Mesendoderm (in vitro differentiated cells): ENCODE measurements at regions not wholly inside any gene's neighbourhood (a gene's known extent, or its start where the extent isn't known, plus 50 kb on each side); places are given as distances from the start of the nearest gene placed in this dataset.

ENCODE experiments used
- DNase-seq: peaks from one replicate; pipeline ENCODE4 v3.0.0; 2013
- H2AK5ac ChIP-seq: 2 replicates; pipeline ENCODE4 v1.6.1; 2013; ENCODE audit warnings: low read length, inconsistent platforms
- H2BK120ac ChIP-seq: 2 replicates; pipeline ENCODE4 v1.6.1; 2013; ENCODE audit warnings: low read depth, mild to moderate bottlenecking, low read length, moderate library complexity, mixed read lengths
- H2BK15ac ChIP-seq: replicated peaks from 2 replicates; pipeline ENCODE4 v1.6.1; 2013; ENCODE audit warnings: low read depth, mild to moderate bottlenecking, moderate library complexity
- H2BK5ac ChIP-seq: 2 replicates; pipeline ENCODE4 v1.6.1; 2013; ENCODE audit warnings: low read length, inconsistent platforms
- H3K18ac ChIP-seq: 2 replicates; pipeline ENCODE4 v1.6.1; 2013; ENCODE audit warnings: mild to moderate bottlenecking, low read length, mixed read lengths
- H3K23ac ChIP-seq: one replicate; pipeline ENCODE4 v1.6.1; 2013; ENCODE audit warnings: low read length
- H3K27ac ChIP-seq: 2 replicates; pipeline ENCODE4 v1.5.1; 2013; ENCODE audit warnings: low read depth, mild to moderate bottlenecking, inconsistent platforms, low read length, moderate library complexity
- H3K27me3 ChIP-seq: 2 replicates; pipeline ENCODE4 v1.6.1; 2013; ENCODE audit warnings: low read length, control low read depth, mild to moderate bottlenecking, inconsistent platforms; ENCODE audit not compliant: insufficient read depth, poor library complexity
- H3K36me3 ChIP-seq: 2 replicates; pipeline ENCODE4 v1.6.1; 2013; ENCODE audit warnings: low read length, inconsistent platforms; ENCODE audit not compliant: control insufficient read depth, insufficient read depth
- H3K4ac ChIP-seq: one replicate; pipeline ENCODE4 v1.6.1; 2013; ENCODE audit warnings: low read depth, mild to moderate bottlenecking, low read length, moderate library complexity
- H3K4me1 ChIP-seq: 2 replicates; pipeline ENCODE4 v1.6.1; 2013; ENCODE audit warnings: low read depth, low read length, inconsistent platforms; ENCODE audit not compliant: control insufficient read depth
- H3K4me2 ChIP-seq: 2 replicates; pipeline ENCODE4 v1.6.1; 2013; ENCODE audit warnings: low read length
- H3K4me3 ChIP-seq: 2 replicates; pipeline ENCODE4 v1.5.1; 2013; ENCODE audit warnings: mild to moderate bottlenecking, low read length
- H3K56ac ChIP-seq: one replicate; pipeline ENCODE4 v1.6.1; 2013; ENCODE audit warnings: low read length
- H3K79me1 ChIP-seq: 2 replicates; pipeline ENCODE4 v1.6.1; 2013; ENCODE audit warnings: low read length, inconsistent platforms
- H3K79me2 ChIP-seq: 2 replicates; pipeline ENCODE4 v1.6.1; 2013; ENCODE audit warnings: mild to moderate bottlenecking, low read length; ENCODE audit not compliant: control insufficient read depth, insufficient read depth
- H3K9ac ChIP-seq: 2 replicates; pipeline ENCODE4 v1.6.1; 2013; ENCODE audit warnings: low read length, inconsistent platforms
- H4K5ac ChIP-seq: one replicate; pipeline ENCODE4 v1.6.1; 2013; ENCODE audit warnings: low read length
- H4K8ac ChIP-seq: one replicate; pipeline ENCODE4 v1.6.1; 2013; ENCODE audit warnings: low read depth, mild to moderate bottlenecking, control low read depth, low read length, moderate library complexity
- WGBS: extraction: QIAGEN DNeasy Blood & Tissue Kit; methylation state at CpG from one replicate; pipeline ENCODE4 v1.1.7; 2013; ENCODE audit warnings: low lambda C conversion rate, missing lambda C conversion rate; ENCODE audit not compliant: insufficient coverage; ENCODE audit errors: extremely low coverage; 5-methylcytosine and 5-hydroxymethylcytosine counted together

GRCh38 chrX:67100031-67100884 is 443.6 kb upstream of the AR start:
- no peak overlapping the region for H3K4ac ChIP-seq
- no peak overlapping the region for H2AK5ac ChIP-seq
- no peaks in the 10 kb centered on the region for H3K79me2 ChIP-seq
- H4K8ac ChIP-seq: no peak overlapping the region
- no peak overlapping the region for H3K27ac ChIP-seq
- no peak overlapping the region for H3K4me2 ChIP-seq
- H2BK15ac ChIP-seq: no peak overlapping the region
- no peaks in the 10 kb centered on the region for H3K36me3 ChIP-seq
- H3K79me1 ChIP-seq: no peaks in the 10 kb centered on the region
- H4K5ac ChIP-seq: no peak overlapping the region
- H3K56ac ChIP-seq: no peak overlapping the region
- H3K9ac ChIP-seq: no peak overlapping the region
- H3K18ac ChIP-seq: no peak overlapping the region
- WGBS: no CpG with 5 or more reads among the region's 6 CpGs
- no peak overlapping the region for H2BK120ac ChIP-seq
- no peaks in the 10 kb centered on the region for H3K27me3 ChIP-seq
- DNase-seq: no peak
- no peak overlapping the region for H2BK5ac ChIP-seq
- H3K4me1 ChIP-seq: no peaks in the 10 kb centered on the region
- no peak overlapping the region for H3K23ac ChIP-seq
- no peak overlapping the region for H3K4me3 ChIP-seq

DNA sequence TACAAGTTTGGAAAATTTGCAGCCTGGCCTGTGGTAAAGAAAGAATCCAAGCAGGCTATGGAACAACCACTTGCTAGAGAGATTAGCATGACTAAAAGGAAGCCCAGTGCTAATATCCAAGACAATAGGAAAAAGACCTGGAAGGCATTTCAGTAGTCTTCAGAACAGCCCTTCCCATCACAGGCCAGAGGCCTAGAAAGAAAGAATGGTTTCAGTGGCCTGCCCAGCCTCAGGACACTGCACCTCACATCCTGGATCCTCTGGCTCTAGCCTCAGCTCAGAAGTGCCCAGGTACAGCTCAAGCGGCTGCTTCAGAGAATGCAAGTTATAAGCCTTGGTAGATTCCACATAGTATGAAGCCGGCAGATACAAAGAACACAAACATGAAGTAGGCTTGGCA is 449.8 kb upstream of the AR start:
- no CpG with 5 or more reads among the region's 2 CpGs for WGBS
- Histone ChIP-seq H3K56ac (no peak overlapping the region), H3K4me1 (no peaks in the 10 kb centered on the region), H3K4me3 (no peak overlapping the region), H3K27ac (no peak overlapping the region), H3K9ac (no peak overlapping the region), H3K79me2 (no peaks in the 10 kb centered on the region), H2BK5ac (no peak overlapping the region), H3K79me1 (no peaks in the 10 kb centered on the region), H3K4ac (no peak overlapping the region), H2BK15ac (no peak overlapping the region), H2AK5ac (no peak overlapping the region), H2BK120ac (no peak overlapping the region), H3K23ac (no peak overlapping the region), H3K36me3 (no peaks in the 10 kb centered on the region), H4K8ac (no peak overlapping the region), H3K18ac (no peak overlapping the region), H3K27me3 (no peaks in the 10 kb centered on the region), H3K4me2 (no peak overlapping the region), H4K5ac (no peak overlapping the region)
- peak; percentile 8 for DNase-seq

GRCh38 chrX:67050760-67051159 is 411.9 kb upstream of the EDA2R start:
- H2BK120ac ChIP-seq: no peak overlapping the region

GRCh38 chrX:67044866-67045265 is 406.0 kb upstream of the EDA2R start:
- Histone ChIP-seq H3K79me1 (no peaks in the 10 kb centered on the region), H4K8ac (no peak overlapping the region), H3K4me2 (no peak overlapping the region), H3K79me2 (no peaks in the 10 kb centered on the region), H3K23ac (no peak overlapping the region), H3K56ac (no peak overlapping the region), H3K4me3 (no peak overlapping the region), H3K27me3 (no peaks in the 10 kb centered on the region), H2BK120ac (no peak overlapping the region), H2BK5ac (no peak overlapping the region), H2AK5ac (no peak overlapping the region), H3K4ac (no peak overlapping the region), H3K9ac (no peak overlapping the region), H4K5ac (no peak overlapping the region), H3K36me3 (no peaks in the 10 kb centered on the region), H3K18ac (no peak overlapping the region), H2BK15ac (no peak overlapping the region), H3K27ac (no peak overlapping the region), H3K4me1 (no peaks in the 10 kb centered on the region)
- no CpG with 5 or more reads among the region's 2 CpGs for WGBS
- no peak for DNase-seq

More at GRCh38 chrX:67050760-67051159, 411.9 kb upstream of the EDA2R start:
- H3K4me2 ChIP-seq: no peak overlapping the region
- no peaks in the 10 kb centered on the region for H3K4me1 ChIP-seq
- no peaks in the 10 kb centered on the region for H3K79me1 ChIP-seq
- H2BK5ac ChIP-seq: no peak overlapping the region
- no peak overlapping the region for H3K56ac ChIP-seq
- no peak overlapping the region for H3K9ac ChIP-seq
- no peak overlapping the region for H2BK15ac ChIP-seq
- H4K5ac ChIP-seq: no peak overlapping the region
- H3K4ac ChIP-seq: no peak overlapping the region
- no peak overlapping the region for H4K8ac ChIP-seq
- no peak overlapping the region for H3K27ac ChIP-seq
- no peaks in the 10 kb centered on the region for H3K79me2 ChIP-seq
- no peak overlapping the region for H3K18ac ChIP-seq
- H3K36me3 ChIP-seq: no peaks in the 10 kb centered on the region
- H3K4me3 ChIP-seq: no peak overlapping the region
- WGBS: no CpG with 5 or more reads among the region's 1 CpG
- DNase-seq: no peak
- no peaks in the 10 kb centered on the region for H3K27me3 ChIP-seq
- H2AK5ac ChIP-seq: no peak overlapping the region
- H3K23ac ChIP-seq: no peak overlapping the region

GRCh38 chrX:67044029-67044653 is 405.3 kb upstream of the EDA2R start:
- H2BK15ac ChIP-seq: no peak overlapping the region
- no peak overlapping the region for H3K56ac ChIP-seq
- no peak overlapping the region for H2BK120ac ChIP-seq
- no peaks in the 10 kb centered on the region for H3K36me3 ChIP-seq
- no peaks in the 10 kb centered on the region for H3K79me2 ChIP-seq
- H3K23ac ChIP-seq: no peak overlapping the region
- H2BK5ac ChIP-seq: no peak overlapping the region
- no peak overlapping the region for H3K27ac ChIP-seq
- H3K18ac ChIP-seq: no peak overlapping the region
- no peak for DNase-seq
- no peak overlapping the region for H4K5ac ChIP-seq
- no peak overlapping the region for H3K9ac ChIP-seq
- H3K4me1 ChIP-seq: no peaks in the 10 kb centered on the region
- no peak overlapping the region for H3K4me3 ChIP-seq
- no peaks in the 10 kb centered on the region for H3K27me3 ChIP-seq
- no CpG with 5 or more reads among the region's 4 CpGs for WGBS
- H3K4me2 ChIP-seq: no peak overlapping the region
- no peak overlapping the region for H4K8ac ChIP-seq
- no peak overlapping the region for H2AK5ac ChIP-seq
- H3K79me1 ChIP-seq: no peaks in the 10 kb centered on the region
- H3K4ac ChIP-seq: no peak overlapping the region
